ENCODE measurements at regions not wholly inside any gene's neighbourhood (a gene's known extent, or its start where the extent isn't known, plus 50 kb on each side); places are given as distances from the start of the nearest gene placed in this dataset.

DNA sequence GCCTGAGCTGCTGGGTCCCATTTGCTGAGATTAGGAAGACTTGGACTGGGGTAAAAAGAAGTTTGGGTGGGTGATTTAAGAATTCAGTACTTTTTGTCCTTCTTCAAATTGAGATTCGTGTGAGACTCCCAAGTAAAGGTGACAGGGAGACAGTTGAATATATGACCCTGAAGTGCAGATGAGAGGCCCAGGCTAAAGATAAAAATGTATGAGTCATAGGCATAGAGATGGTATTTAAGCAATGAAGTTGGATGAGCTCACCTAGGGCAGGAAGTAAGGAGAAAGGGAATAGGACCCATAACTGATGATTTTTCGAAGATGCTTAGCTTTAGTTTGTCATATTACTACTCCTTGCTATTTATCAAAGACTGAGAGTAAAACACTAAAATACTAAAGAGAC is 255.9 kb upstream of the ADRA1B start:
- TF ChIP-seq GATA3 (IDR thresholded peaks at IDR 0.05; ENCODE audit: low read depth, low read length), result no peak
- TF ChIP-seq GATA2 (IDR thresholded peaks at IDR 0.05; ENCODE audit: low read depth, low read length), result no peak

Measured in SH-SY5Y (cell line).